IPS-NIHi7 (cell line): ENCODE measurements at regions not wholly inside any gene's neighbourhood (a gene's known extent, or its start where the extent isn't known, plus 50 kb on each side); places are given as distances from the start of the nearest gene placed in this dataset.
A peak's percentile ranks its signal among the peaks of the same experiment; 100 is the strongest.
"Not testable (repeated sequence)": the region's sequence is repeated elsewhere in the genome, so short reads cannot be mapped to it uniquely, and the experiment has no call there.

Experiments
- DNase-seq: peaks from one replicate; pipeline ENCODE4 v3.0.0; 2012; ENCODE audit warnings: mixed read lengths; ENCODE audit errors: extremely low spot score

- no peak for DNase-seq
Measured at GRCh38 chr16:25637236-25637635, 54.5 kb upstream of the HS3ST4 start.

GRCh38 chr16:25636662-25637061 lies 55.1 kb upstream of the HS3ST4 start:
- DNase-seq, result no peak

GRCh38 chr16:25635454-25635853 lies 56.3 kb upstream of the HS3ST4 start:
- DNase-seq, result no peak

GRCh38 chr16:25633549-25633948 lies 58.2 kb upstream of the HS3ST4 start:
- DNase-seq, result peak; percentile 20

- DNase-seq, result no peak
Measured at GRCh38 chr16:25628766-25629165, 63.0 kb upstream of the HS3ST4 start.

- no peak for DNase-seq
Measured at GRCh38 chr16:25627641-25628040, 64.1 kb upstream of the HS3ST4 start.

GRCh38 chr16:25626172-25626571 lies 65.6 kb upstream of the HS3ST4 start:
- DNase-seq, result no peak

GRCh38 chr16:25625620-25626019 lies 66.1 kb upstream of the HS3ST4 start:
- no peak for DNase-seq

GRCh38 chr16:25614716-25615265 lies 77.0 kb upstream of the HS3ST4 start:
- DNase-seq, result no peak

GRCh38 chr16:25613931-25614330 lies 77.8 kb upstream of the HS3ST4 start:
- DNase-seq, result no peak

- DNase-seq, result no peak
Measured at GRCh38 chr16:25608002-25608401, 83.8 kb upstream of the HS3ST4 start.

GRCh38 chr16:25606069-25606468 lies 85.7 kb upstream of the HS3ST4 start:
- DNase-seq, result no peak

GRCh38 chr16:25605381-25605780 lies 86.4 kb upstream of the HS3ST4 start:
- DNase-seq, result no peak

- not testable (repeated sequence) for DNase-seq
Measured at GRCh38 chr16:25601306-25601705, 90.5 kb upstream of the HS3ST4 start.

GRCh38 chr16:25596194-25596593 lies 95.6 kb upstream of the HS3ST4 start:
- DNase-seq, result no peak

GRCh38 chr16:25593260-25593659 lies 98.5 kb upstream of the HS3ST4 start:
- DNase-seq, result no peak

- DNase-seq, result no peak
Measured at GRCh38 chr16:25587783-25588182, 104.0 kb upstream of the HS3ST4 start.

GRCh38 chr16:25586826-25587225 lies 104.9 kb upstream of the HS3ST4 start:
- DNase-seq, result no peak

- no peak for DNase-seq
Measured at GRCh38 chr16:25585526-25585925, 106.2 kb upstream of the HS3ST4 start.

GRCh38 chr16:25580041-25580440 lies 111.7 kb upstream of the HS3ST4 start:
- DNase-seq, result peak; percentile 15

- DNase-seq, result peak; percentile 19
Measured at GRCh38 chr16:25575363-25575762, 116.4 kb upstream of the HS3ST4 start.

- no peak for DNase-seq
Measured at GRCh38 chr16:25571712-25572111, 120.0 kb upstream of the HS3ST4 start.

- DNase-seq, result no peak
Measured at GRCh38 chr16:25570131-25570530, 121.6 kb upstream of the HS3ST4 start.

- no peak for DNase-seq
Measured at GRCh38 chr16:25568991-25569390, 122.8 kb upstream of the HS3ST4 start.
